Gastroesophageal sphincter (tissue), 3 donors: ENCODE measurements at regions not wholly inside any gene's neighbourhood (a gene's known extent, or its start where the extent isn't known, plus 50 kb on each side); places are given as distances from the start of the nearest gene placed in this dataset.

Experiments
- EP300 ChIP-seq: sonication (generic); formaldehyde crosslinking; IDR thresholded peaks from one replicate; pipeline ENCODE4 v1.6.1; 2017; ENCODE audit warnings: antibody characterized with exemption, mild to moderate bottlenecking
- POLR2A ChIP-seq, 2 donors: fragments of 450-650 bp; IDR thresholded peaks; one replicate each; pipeline ENCODE4 v1.6.1; 2017; ENCODE audit warnings: antibody characterized with exemption in 2 of 2, mild to moderate bottlenecking in 2 of 2, moderate library complexity in 1 of 2
- POLR2AphosphoS5 ChIP-seq: sonication (generic); formaldehyde crosslinking; IDR thresholded peaks from one replicate; pipeline ENCODE4 v1.6.1; 2017; ENCODE audit warnings: antibody characterized with exemption
- TF ChIP-seq, protein P1 (sequence below), 4 experiments: fragments of 200-600 bp in 2 of 4; fragments of 450-650 bp in 2 of 4; sonication (generic) in 1 of 4; IDR thresholded peaks; one replicate each; pipeline ENCODE4 v1.5.1; 2017 to 2019; ENCODE audit warnings: antibody characterized with exemption in 4 of 4, mild to moderate bottlenecking in 2 of 4, moderate library complexity in 2 of 4

DNA sequence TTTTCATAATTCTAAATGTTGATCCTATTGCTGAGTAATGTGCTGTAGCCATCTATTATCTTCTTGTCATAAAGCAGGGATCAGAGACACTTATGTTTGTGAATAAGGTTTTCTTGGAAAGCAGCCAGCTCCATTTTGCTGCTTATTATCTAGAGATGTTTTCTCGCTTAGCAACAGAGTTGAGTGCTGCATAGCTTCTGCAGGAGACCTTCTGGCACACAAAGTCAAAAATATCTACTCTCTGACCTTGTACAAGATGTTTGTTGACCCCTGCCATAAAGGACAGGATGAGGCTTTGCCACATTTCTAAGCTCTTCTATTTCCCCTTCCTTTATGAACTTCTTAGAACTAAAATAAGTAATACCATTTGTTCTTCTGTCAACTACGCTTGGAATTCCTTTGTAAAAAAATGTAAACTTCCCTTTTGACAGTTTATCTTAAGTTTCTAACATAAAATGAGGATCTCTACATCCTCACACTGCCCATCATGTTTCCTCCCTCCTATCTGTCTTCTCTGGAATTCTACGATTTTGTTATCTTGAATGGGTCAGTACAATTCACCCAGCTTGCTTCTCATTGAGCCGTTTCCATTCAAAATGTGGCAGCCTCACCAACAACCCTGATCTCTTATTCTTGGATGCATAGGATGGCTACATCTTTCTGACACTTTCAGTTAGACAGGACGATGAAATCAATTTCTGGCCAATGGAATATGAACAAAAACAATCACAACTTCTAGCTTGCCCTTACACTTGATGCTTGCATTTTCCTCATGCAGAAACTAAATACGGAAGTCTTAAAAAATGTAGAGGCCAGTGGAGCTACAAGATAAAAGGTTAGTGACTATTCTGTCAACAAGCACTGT lies 1377.0 kb downstream of the SUCLG1 start:
- TF ChIP-seq, protein P1, sequence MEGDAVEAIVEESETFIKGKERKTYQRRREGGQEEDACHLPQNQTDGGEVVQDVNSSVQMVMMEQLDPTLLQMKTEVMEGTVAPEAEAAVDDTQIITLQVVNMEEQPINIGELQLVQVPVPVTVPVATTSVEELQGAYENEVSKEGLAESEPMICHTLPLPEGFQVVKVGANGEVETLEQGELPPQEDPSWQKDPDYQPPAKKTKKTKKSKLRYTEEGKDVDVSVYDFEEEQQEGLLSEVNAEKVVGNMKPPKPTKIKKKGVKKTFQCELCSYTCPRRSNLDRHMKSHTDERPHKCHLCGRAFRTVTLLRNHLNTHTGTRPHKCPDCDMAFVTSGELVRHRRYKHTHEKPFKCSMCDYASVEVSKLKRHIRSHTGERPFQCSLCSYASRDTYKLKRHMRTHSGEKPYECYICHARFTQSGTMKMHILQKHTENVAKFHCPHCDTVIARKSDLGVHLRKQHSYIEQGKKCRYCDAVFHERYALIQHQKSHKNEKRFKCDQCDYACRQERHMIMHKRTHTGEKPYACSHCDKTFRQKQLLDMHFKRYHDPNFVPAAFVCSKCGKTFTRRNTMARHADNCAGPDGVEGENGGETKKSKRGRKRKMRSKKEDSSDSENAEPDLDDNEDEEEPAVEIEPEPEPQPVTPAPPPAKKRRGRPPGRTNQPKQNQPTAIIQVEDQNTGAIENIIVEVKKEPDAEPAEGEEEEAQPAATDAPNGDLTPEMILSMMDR (IDR thresholded peaks at IDR 0.05) = no peak
- no peak for TF ChIP-seq POLR2AphosphoS5
- TF ChIP-seq EP300 = no peak
- TF ChIP-seq POLR2A (IDR thresholded peaks at IDR 0.05) = no peak
